ENCODE measurements at regions not wholly inside any gene's neighbourhood (a gene's known extent, or its start where the extent isn't known, plus 50 kb on each side); places are given as distances from the start of the nearest gene placed in this dataset.

DNA sequence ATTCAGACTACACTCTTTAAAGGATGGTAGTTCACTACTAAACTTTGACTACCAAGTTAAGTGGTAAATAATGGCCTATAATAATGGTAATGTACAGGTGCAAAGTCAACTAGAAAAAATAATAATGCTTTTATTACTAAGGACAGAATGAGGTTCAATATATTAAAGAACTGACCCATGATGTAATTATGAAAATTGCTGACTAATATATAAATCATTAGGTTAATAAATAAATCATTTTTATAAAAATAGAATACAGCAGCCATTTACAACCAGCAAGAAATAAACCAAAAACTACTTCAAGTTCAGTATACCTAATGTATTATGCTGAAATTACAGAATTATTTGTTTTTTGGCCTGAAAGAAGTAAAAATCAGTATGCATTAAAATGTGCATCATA lies 577.2 kb downstream of the PPARGC1A start:
- H3K27me3 ChIP-seq (ENCODE audit: insufficient read depth, low read depth, low read length) = no peaks in the 10 kb centered on the region
- no peak overlapping the region for H3K27ac ChIP-seq (ENCODE audit: low read length)
- no peaks in the 10 kb centered on the region for H3K36me3 ChIP-seq (ENCODE audit: insufficient read depth, low read length)
- H3F3A ChIP-seq (ENCODE audit: insufficient read depth, low read length, poor library complexity, severe bottlenecking) = no peaks in the 10 kb centered on the region
- no peak for TF ChIP-seq TAF1 (IDR thresholded peaks at IDR 0.05; ENCODE audit: low read depth)
- no peak for TF ChIP-seq MXI1 (conservative IDR thresholded peaks at IDR 0.05; ENCODE audit: poor library complexity, severe bottlenecking)
- H3K9me3 ChIP-seq (ENCODE audit: low read length) = no peaks in the 10 kb centered on the region
- no peak overlapping the region for H3K4me3 ChIP-seq (ENCODE audit: low read length)
- H3K79me2 ChIP-seq (replicated peaks; ENCODE audit: insufficient read depth, low read length) = no peaks in the 10 kb centered on the region
- no peaks in the 10 kb centered on the region for H4K20me1 ChIP-seq (ENCODE audit: insufficient read depth)
- no peaks in the 10 kb centered on the region for H3K9me2 ChIP-seq (ENCODE audit: insufficient read depth, low read length)
- H2AFZ ChIP-seq (ENCODE audit: low read depth, low read length) = no peak overlapping the region
- H3K9ac ChIP-seq (ENCODE audit: low read length) = no peak overlapping the region
- H3K4me2 ChIP-seq (ENCODE audit: low read length) = no peak overlapping the region

DNA sequence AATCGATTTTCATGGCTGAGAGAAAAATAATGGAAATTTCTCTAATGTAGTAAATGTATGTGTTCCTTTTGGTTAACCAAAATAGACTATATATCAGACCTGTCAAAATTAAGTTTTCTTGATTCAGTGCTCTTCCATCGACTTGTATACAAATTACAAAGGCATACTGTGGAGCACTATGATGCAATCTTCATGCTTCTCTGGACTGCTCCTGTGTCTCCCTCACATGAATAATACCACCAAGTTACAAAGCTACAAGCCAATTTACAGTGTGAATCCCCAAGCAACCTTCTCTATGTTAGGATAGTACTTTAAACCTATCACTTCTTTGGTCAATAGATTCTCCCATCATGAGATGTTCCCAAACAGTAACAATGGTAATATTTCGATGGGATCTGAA lies 577.9 kb downstream of the PPARGC1A start:
- no peak overlapping the region for H3K4me3 ChIP-seq (ENCODE audit: low read length)
- H4K20me1 ChIP-seq (ENCODE audit: insufficient read depth) = no peaks in the 10 kb centered on the region
- no peaks in the 10 kb centered on the region for H3K79me2 ChIP-seq (replicated peaks; ENCODE audit: insufficient read depth, low read length)
- H3K9me3 ChIP-seq (ENCODE audit: low read length) = no peaks in the 10 kb centered on the region
- H3K9me2 ChIP-seq (ENCODE audit: insufficient read depth, low read length) = no peaks in the 10 kb centered on the region
- H2AFZ ChIP-seq (ENCODE audit: low read depth, low read length) = no peak overlapping the region
- H3F3A ChIP-seq (ENCODE audit: insufficient read depth, low read length, poor library complexity, severe bottlenecking) = no peaks in the 10 kb centered on the region
- no peaks in the 10 kb centered on the region for H3K36me3 ChIP-seq (ENCODE audit: insufficient read depth, low read length)
- no peaks in the 10 kb centered on the region for H3K27me3 ChIP-seq (ENCODE audit: insufficient read depth, low read depth, low read length)
- H3K4me2 ChIP-seq (ENCODE audit: low read length) = no peak overlapping the region
- no peak for TF ChIP-seq RAD21 (conservative IDR thresholded peaks at IDR 0.05)
- no peak for TF ChIP-seq EP300 (conservative IDR thresholded peaks at IDR 0.05; ENCODE audit: poor library complexity, severe bottlenecking)
- no peak for TF ChIP-seq EZH2 (IDR thresholded peaks at IDR 0.05; ENCODE audit: borderline replicate concordance, insufficient read depth, low read length, poor library complexity, severe bottlenecking)
- no peak for TF ChIP-seq TAF1 (IDR thresholded peaks at IDR 0.05; ENCODE audit: low read depth)
- no peak for TF ChIP-seq SMC3 (conservative IDR thresholded peaks at IDR 0.05; ENCODE audit: poor library complexity)
- TF ChIP-seq, protein P1, sequence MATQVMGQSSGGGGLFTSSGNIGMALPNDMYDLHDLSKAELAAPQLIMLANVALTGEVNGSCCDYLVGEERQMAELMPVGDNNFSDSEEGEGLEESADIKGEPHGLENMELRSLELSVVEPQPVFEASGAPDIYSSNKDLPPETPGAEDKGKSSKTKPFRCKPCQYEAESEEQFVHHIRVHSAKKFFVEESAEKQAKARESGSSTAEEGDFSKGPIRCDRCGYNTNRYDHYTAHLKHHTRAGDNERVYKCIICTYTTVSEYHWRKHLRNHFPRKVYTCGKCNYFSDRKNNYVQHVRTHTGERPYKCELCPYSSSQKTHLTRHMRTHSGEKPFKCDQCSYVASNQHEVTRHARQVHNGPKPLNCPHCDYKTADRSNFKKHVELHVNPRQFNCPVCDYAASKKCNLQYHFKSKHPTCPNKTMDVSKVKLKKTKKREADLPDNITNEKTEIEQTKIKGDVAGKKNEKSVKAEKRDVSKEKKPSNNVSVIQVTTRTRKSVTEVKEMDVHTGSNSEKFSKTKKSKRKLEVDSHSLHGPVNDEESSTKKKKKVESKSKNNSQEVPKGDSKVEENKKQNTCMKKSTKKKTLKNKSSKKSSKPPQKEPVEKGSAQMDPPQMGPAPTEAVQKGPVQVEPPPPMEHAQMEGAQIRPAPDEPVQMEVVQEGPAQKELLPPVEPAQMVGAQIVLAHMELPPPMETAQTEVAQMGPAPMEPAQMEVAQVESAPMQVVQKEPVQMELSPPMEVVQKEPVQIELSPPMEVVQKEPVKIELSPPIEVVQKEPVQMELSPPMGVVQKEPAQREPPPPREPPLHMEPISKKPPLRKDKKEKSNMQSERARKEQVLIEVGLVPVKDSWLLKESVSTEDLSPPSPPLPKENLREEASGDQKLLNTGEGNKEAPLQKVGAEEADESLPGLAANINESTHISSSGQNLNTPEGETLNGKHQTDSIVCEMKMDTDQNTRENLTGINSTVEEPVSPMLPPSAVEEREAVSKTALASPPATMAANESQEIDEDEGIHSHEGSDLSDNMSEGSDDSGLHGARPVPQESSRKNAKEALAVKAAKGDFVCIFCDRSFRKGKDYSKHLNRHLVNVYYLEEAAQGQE (IDR thresholded peaks at IDR 0.05; ENCODE audit: borderline replicate concordance) = no peak
- TF ChIP-seq, protein P2, sequence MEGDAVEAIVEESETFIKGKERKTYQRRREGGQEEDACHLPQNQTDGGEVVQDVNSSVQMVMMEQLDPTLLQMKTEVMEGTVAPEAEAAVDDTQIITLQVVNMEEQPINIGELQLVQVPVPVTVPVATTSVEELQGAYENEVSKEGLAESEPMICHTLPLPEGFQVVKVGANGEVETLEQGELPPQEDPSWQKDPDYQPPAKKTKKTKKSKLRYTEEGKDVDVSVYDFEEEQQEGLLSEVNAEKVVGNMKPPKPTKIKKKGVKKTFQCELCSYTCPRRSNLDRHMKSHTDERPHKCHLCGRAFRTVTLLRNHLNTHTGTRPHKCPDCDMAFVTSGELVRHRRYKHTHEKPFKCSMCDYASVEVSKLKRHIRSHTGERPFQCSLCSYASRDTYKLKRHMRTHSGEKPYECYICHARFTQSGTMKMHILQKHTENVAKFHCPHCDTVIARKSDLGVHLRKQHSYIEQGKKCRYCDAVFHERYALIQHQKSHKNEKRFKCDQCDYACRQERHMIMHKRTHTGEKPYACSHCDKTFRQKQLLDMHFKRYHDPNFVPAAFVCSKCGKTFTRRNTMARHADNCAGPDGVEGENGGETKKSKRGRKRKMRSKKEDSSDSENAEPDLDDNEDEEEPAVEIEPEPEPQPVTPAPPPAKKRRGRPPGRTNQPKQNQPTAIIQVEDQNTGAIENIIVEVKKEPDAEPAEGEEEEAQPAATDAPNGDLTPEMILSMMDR (IDR thresholded peaks at IDR 0.05; ENCODE audit: poor library complexity, severe bottlenecking) = no peak
- no peak for TF ChIP-seq MXI1 (conservative IDR thresholded peaks at IDR 0.05; ENCODE audit: poor library complexity, severe bottlenecking)
- no peak for TF ChIP-seq POLR2AphosphoS5 (IDR thresholded peaks at IDR 0.05)
- H3K27ac ChIP-seq (ENCODE audit: low read length) = no peak overlapping the region
- no peak overlapping the region for H3K9ac ChIP-seq (ENCODE audit: low read length)

DNA sequence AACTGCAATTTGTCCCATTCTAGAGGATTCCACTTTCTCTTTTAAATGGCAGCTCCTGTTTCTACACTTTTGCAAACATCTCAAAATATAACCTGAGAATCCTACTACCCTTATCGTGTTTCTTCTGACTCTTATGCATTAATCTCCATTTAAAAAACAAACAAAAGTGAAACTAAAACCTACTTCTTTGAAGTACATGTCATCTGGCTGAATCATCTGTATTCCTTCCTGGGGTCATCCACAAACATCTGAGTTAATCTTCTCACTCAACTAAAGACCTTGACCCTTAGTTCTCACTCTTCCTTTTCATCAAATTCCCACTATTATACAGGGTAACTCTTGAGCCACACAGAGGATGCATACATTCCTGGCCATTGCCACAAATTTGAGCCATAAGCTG lies 584.8 kb downstream of the PPARGC1A start:
- H3K9me3 ChIP-seq (ENCODE audit: low read length) = no peaks in the 10 kb centered on the region
- H3K27ac ChIP-seq (ENCODE audit: low read length) = no peak overlapping the region
- H3K79me2 ChIP-seq (replicated peaks; ENCODE audit: insufficient read depth, low read length) = no peaks in the 10 kb centered on the region
- H3F3A ChIP-seq (ENCODE audit: insufficient read depth, low read length, poor library complexity, severe bottlenecking) = no peaks in the 10 kb centered on the region
- no peaks in the 10 kb centered on the region for H3K9me2 ChIP-seq (ENCODE audit: insufficient read depth, low read length)
- no peak overlapping the region for H2AFZ ChIP-seq (ENCODE audit: low read depth, low read length)
- H4K20me1 ChIP-seq (ENCODE audit: insufficient read depth) = no peaks in the 10 kb centered on the region
- no peaks in the 10 kb centered on the region for H3K27me3 ChIP-seq (ENCODE audit: insufficient read depth, low read depth, low read length)
- no peak overlapping the region for H3K4me3 ChIP-seq (ENCODE audit: low read length)
- no peaks in the 10 kb centered on the region for H3K36me3 ChIP-seq (ENCODE audit: insufficient read depth, low read length)
- TF ChIP-seq EP300 (conservative IDR thresholded peaks at IDR 0.05; ENCODE audit: poor library complexity, severe bottlenecking) = no peak
- no peak for TF ChIP-seq SMC3 (conservative IDR thresholded peaks at IDR 0.05; ENCODE audit: poor library complexity)
- TF ChIP-seq MXI1 (conservative IDR thresholded peaks at IDR 0.05; ENCODE audit: poor library complexity, severe bottlenecking) = no peak
- H3K9ac ChIP-seq (ENCODE audit: low read length) = no peak overlapping the region
- H3K4me2 ChIP-seq (ENCODE audit: low read length) = no peak overlapping the region

Measured in neural cell (in vitro differentiated cells).